ENCODE measurements at regions not wholly inside any gene's neighbourhood (a gene's known extent, or its start where the extent isn't known, plus 50 kb on each side); places are given as distances from the start of the nearest gene placed in this dataset.

DNA sequence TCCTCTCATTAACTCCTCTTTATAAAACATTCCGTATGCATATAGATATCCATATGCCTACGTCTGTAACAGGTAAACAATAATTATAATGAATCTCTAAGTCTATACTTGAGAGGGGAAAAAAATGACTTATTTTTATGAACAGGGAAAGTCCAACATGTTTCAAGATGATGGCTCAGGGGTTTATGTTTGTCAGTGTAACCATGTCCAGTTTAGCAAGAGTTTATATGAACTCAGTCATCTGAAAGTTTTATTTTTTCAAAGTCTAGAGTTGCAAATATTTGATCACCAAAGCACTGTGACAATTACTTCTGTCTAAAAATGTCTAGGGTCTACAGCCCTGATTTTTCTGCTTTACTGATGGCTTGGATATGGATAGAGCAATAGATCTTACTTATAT is 559.4 kb upstream of the KCNMB2 start:
- intact Hi-C loops (cut with micrococcal nuclease): no loop called here
- no peak for DNase-seq
- Mint-ChIP-seq H3K4me1 (ENCODE audit: low read depth) (peaks cover 6% of the 10 kb centered on the region), H3K9me3 (no peaks in the 10 kb centered on the region), H3K27me3 (ENCODE audit: low read depth) (no peaks in the 10 kb centered on the region), H3K36me3 (ENCODE audit: low read depth) (no peaks in the 10 kb centered on the region), H3K27ac (no peak overlapping the region), H3K4me3 (no peak overlapping the region)
- CTCF ChIA-PET: no interaction called here

DNA sequence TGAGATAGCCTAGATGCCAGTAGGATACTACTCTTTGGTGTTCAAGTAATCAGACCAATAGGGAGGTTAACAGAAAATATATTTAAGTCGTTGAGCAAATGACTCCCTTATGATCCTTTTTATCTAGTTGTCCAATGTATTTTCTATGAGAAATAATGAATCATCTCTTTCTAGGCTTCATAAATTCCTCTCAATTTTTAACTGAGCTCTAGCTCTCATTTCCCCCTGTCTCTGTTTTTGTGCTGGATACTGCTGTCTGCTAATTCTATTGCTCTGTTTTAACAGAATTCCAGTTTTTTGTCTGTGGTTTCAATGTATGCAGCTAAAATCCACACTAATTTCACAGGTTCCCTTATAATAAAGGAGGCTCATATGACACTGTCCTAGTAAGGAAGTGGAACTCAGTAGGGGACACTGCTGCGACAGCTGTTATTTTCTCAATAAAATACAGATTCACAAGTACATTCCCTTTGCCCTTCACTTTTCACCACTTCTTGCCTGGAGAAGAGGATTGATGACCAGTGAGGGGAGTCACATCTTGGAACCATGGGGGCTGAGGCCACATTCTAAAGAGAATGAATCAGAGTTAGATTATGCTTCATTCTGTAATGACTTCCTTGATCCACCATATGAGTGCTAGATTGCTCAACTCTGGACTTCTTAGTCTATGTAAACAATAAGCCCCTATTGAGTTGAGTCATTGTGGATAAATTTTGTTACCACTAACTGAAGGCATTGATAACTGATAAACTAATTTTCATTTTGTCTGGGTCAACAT is 558.7 kb upstream of the KCNMB2 start:
- intact Hi-C loops (cut with micrococcal nuclease): no loop called here
- Mint-ChIP-seq H3K27ac (no peak overlapping the region), H3K4me3 (no peak overlapping the region), H3K36me3 (ENCODE audit: low read depth) (no peaks in the 10 kb centered on the region), H3K27me3 (ENCODE audit: low read depth) (no peaks in the 10 kb centered on the region), H3K9me3 (no peaks in the 10 kb centered on the region), H3K4me1 (ENCODE audit: low read depth) (peaks cover 9% of the 10 kb centered on the region)
- CTCF ChIA-PET: no interaction called here
- DNase-seq: no peak

DNA sequence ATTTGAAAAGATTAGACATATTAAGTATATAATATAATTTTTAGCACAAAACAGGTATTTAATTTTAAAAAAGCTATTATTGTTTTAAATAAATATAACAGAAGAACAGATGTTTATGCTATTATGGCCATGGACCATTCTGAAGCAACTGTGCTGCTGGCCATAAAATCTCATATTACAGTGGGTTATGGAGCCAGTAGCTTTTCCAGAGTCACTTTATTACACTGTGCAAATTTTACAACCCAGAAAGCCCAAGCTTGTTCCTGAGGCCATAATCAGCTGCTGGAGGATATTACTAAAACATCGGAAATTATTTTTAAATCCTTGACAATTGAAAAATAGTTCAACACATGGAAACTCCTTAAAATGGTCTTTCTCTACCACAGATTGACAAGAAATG is 557.3 kb upstream of the KCNMB2 start:
- intact Hi-C loops (cut with micrococcal nuclease): no loop called here
- Mint-ChIP-seq H3K4me1 (ENCODE audit: low read depth) (peaks cover 9% of the 10 kb centered on the region), H3K27ac (no peak overlapping the region), H3K4me3 (no peak overlapping the region), H3K9me3 (no peaks in the 10 kb centered on the region), H3K27me3 (ENCODE audit: low read depth) (no peaks in the 10 kb centered on the region), H3K36me3 (ENCODE audit: low read depth) (no peaks in the 10 kb centered on the region)
- CTCF ChIA-PET: no interaction called here
- DNase-seq: no peak

DNA sequence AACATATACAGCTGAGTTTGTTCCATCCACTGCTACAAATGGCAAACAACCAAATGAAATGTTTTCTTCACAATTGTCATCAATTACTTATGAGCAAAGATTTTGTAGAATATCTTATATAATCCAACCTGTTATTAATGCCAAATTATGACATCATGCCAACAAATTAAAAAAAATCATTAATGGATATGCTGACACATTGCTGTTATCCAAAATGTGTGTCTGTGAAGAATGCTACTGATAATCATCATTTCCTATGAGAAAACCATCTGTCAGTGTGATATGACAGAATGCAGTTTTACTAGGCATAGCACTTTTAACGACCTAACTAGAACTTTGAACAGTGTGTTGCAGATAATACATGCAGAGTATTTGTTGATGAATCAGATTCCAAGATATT is 556.5 kb upstream of the KCNMB2 start:
- Mint-ChIP-seq H3K4me3 (no peak overlapping the region), H3K27ac (no peak overlapping the region), H3K9me3 (no peaks in the 10 kb centered on the region), H3K27me3 (ENCODE audit: low read depth) (no peaks in the 10 kb centered on the region), H3K4me1 (ENCODE audit: low read depth) (peaks cover 9% of the 10 kb centered on the region), H3K36me3 (ENCODE audit: low read depth) (no peaks in the 10 kb centered on the region)
- CTCF ChIA-PET: no interaction called here
- intact Hi-C loops (cut with micrococcal nuclease): no loop called here
- no peak for DNase-seq

DNA sequence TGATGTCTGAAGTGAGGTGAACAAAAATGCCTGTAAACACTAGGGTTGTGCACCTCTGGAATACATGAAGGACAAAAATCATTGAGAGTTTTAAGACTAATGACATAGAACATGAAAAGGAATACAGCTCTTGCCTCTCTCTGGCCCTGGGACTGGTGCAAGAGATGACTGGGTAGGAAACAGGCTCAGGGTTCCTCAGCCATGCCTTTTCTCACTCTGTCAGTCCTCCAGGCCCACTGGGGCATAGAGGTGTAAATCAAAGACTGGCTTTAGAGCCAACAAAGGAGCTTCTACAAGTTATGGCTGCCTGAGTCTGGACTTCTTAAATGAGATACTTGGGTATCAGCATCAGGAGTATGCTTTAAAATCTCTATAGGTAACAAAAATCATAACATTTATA is 554.7 kb upstream of the KCNMB2 start:
- intact Hi-C loops (cut with micrococcal nuclease): no loop called here
- peaks cover 9% of the 10 kb centered on the region for H3K4me1 Mint-ChIP-seq (ENCODE audit: low read depth)
- no peak overlapping the region for H3K27ac Mint-ChIP-seq
- no peaks in the 10 kb centered on the region for H3K27me3 Mint-ChIP-seq (ENCODE audit: low read depth)
- CTCF ChIA-PET: interaction anchor here (0.8 kb wide), 1 partner anchor 9 kb away, joined by 3 read pairs; no protein-coding TSS in a partner anchor
- H3K9me3 Mint-ChIP-seq: no peaks in the 10 kb centered on the region
- H3K36me3 Mint-ChIP-seq (ENCODE audit: low read depth): no peaks in the 10 kb centered on the region
- H3K4me3 Mint-ChIP-seq: no peak overlapping the region
- peak; percentile 7 for DNase-seq

DNA sequence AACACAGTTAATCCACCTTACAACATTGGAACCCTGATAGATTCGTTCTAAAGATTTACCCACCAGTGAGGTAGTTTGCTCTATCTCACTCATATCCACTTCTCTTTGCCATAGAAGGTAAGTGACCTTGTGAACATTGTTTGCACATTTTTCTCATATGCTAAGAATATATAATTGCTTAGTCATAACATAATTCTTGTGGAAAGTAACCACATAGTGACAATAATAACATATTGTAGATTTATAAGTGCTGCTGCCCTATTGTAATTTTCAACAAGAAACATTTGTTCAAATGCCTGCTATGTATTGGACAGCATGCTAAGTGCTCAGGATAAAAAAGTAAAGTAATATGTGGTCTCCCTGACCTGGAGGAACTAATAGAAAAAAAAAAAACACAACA is 554.2 kb upstream of the KCNMB2 start:
- Mint-ChIP-seq H3K27ac (no peak overlapping the region), H3K4me3 (no peak overlapping the region), H3K9me3 (no peaks in the 10 kb centered on the region), H3K36me3 (ENCODE audit: low read depth) (no peaks in the 10 kb centered on the region), H3K27me3 (ENCODE audit: low read depth) (no peaks in the 10 kb centered on the region), H3K4me1 (ENCODE audit: low read depth) (peaks cover 9% of the 10 kb centered on the region)
- no peak for DNase-seq
- CTCF ChIA-PET: no interaction called here
- intact Hi-C loops (cut with micrococcal nuclease): no loop called here

DNA sequence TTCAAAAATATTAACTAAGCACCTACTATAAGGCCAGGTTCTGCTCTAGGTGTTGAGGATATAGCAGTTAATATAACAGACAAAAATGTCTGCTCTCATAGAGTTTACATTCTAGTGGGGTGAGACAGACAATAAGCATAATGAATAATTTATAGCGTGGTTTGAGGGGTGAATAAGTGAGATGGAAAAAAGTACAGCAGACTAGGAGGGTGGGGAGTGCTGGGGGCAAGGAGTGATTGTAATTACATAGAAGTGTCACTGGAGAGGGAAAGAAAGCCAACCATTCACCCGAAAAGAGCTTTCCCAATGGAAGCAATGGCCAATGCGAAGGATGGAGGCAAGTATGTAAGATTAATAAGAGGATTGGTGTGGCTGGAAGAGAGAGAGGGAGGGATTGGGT is 552.9 kb upstream of the KCNMB2 start:
- intact Hi-C loops (cut with micrococcal nuclease): no loop called here
- Mint-ChIP-seq H3K27ac (no peak overlapping the region), H3K4me3 (no peak overlapping the region), H3K4me1 (ENCODE audit: low read depth) (peaks cover 9% of the 10 kb centered on the region), H3K9me3 (no peaks in the 10 kb centered on the region), H3K27me3 (ENCODE audit: low read depth) (no peaks in the 10 kb centered on the region), H3K36me3 (ENCODE audit: low read depth) (no peaks in the 10 kb centered on the region)
- DNase-seq: no peak
- CTCF ChIA-PET: no interaction called here

DNA sequence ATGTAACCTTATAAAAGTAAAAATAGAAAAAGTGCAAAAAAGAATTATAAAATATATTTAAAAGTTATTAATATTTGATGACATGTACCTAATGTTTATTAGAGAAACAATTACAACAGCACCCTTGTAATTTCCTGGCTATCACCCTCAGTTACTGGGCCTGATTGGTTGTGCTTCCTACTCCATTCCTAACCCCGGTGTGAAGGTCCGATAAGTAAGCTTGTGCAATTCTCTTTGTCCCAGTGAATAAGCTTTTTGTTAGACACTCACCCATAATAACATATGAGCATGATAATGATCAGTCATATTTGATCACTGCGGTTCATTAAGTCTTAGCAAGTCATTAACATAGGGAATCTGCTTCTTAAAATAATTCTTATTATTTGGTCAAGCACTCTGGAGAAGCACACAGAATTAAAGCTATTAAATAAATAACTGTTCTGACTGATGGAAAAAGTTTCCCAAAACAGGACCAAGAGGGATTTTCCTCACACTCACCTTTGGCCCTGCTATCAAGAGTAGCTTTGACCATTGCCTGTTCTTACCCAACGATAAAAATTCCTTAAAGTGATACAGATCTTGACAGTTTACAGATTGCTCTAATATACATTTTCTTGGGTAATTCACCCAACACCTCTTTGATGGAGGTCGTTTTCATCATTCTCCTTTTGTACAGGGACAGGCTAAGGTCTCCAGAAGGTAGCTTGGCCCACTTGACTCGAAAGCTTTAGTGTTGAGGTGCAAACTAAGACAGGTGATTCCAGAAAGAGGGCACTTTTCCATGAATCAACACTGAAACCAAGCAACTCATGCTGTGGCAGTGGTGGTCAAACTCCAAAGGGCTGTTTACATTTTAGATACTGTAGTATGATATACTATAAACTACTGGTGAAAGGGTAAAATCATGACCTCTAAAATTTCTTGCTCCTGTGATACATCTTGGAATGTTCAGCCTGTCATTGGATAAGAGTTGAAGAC is 543.0 kb upstream of the KCNMB2 start:
- H3K4me3 Mint-ChIP-seq: no peak overlapping the region
- H3K9me3 Mint-ChIP-seq: no peaks in the 10 kb centered on the region
- H3K27me3 Mint-ChIP-seq (ENCODE audit: low read depth): no peaks in the 10 kb centered on the region
- no peaks in the 10 kb centered on the region for H3K36me3 Mint-ChIP-seq (ENCODE audit: low read depth)
- CTCF ChIA-PET: no interaction called here
- no peak overlapping the region for H3K27ac Mint-ChIP-seq
- H3K4me1 Mint-ChIP-seq (ENCODE audit: low read depth): peaks cover 30% of the 10 kb centered on the region
- intact Hi-C loops (cut with micrococcal nuclease): no loop called here
- DNase-seq: no peak

DNA sequence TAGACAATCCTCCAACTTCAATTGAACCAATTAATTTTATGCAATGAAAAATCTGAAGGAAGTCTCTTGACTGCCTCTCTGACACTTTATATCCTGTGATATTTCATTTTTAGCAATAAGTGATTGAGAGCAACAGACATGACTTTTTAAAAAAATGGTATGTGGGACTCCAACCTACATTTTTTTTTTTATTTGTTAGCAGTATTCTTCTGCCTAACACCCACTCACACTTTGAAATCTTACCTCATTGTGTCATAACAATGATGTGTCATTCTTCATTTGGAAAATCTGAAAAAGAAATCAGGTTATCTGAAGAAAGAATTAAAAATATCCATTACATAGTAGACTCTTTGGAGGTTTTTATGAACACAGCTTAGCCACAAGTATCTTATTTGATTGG is 541.3 kb upstream of the KCNMB2 start:
- H3K36me3 Mint-ChIP-seq (ENCODE audit: low read depth): peaks cover 7% of the 10 kb centered on the region
- H3K4me3 Mint-ChIP-seq: no peak overlapping the region
- intact Hi-C loops (cut with micrococcal nuclease): loop anchor here (1.0 to 5.0 kb wide), 4 partner anchors 8 to 568 kb away; no protein-coding TSS in a partner anchor
- peak overlapping the region; percentile 67 for H3K27ac Mint-ChIP-seq
- H3K4me1 Mint-ChIP-seq (ENCODE audit: low read depth): peaks cover 30% of the 10 kb centered on the region
- peaks cover 7% of the 10 kb centered on the region for H3K9me3 Mint-ChIP-seq
- CTCF ChIA-PET: no interaction called here
- no peaks in the 10 kb centered on the region for H3K27me3 Mint-ChIP-seq (ENCODE audit: low read depth)
- DNase-seq: no peak

DNA sequence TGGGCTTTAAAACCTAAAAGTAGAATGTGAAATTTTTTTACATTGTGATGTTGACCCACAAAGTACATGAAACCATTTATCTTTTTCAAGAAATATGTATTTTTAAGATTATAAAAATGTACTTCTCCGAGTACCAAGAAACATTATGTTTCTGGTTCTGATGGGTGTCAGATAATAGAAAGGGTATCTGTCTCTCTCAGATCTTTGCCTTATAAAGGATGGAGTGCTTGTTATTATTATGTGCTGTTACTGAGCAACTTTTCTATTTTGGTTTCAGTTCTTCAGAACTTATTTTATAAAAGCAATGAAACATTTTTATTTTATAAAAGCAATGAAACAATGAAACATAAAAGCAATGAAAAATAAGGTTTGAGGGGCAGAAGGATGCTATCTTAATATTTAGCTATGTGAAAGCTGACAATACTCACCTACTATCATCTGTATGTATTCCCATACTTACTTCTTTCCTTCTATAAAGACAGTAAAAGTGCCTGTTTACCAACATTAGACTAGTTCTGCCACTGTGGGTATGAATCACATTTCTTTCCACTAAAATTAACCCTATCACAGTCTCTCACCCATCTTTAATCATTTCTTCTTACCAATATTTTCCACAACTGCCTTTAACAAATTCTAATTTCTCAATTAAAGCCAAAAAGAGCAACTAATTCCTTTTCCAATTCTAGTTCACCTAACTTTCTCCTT is 540.7 kb upstream of the KCNMB2 start:
- no peak for DNase-seq
- Mint-ChIP-seq H3K4me3 (no peak overlapping the region), H3K9me3 (peaks cover 10% of the 10 kb centered on the region), H3K36me3 (ENCODE audit: low read depth) (peaks cover 9% of the 10 kb centered on the region), H3K4me1 (ENCODE audit: low read depth) (peaks cover 30% of the 10 kb centered on the region), H3K27me3 (ENCODE audit: low read depth) (no peaks in the 10 kb centered on the region), H3K27ac (peak overlapping the region; percentile 67)
- CTCF ChIA-PET: no interaction called here
- intact Hi-C loops (cut with micrococcal nuclease): loop anchor here (1.0 to 5.0 kb wide), 4 partner anchors 8 to 569 kb away; no protein-coding TSS in a partner anchor

DNA sequence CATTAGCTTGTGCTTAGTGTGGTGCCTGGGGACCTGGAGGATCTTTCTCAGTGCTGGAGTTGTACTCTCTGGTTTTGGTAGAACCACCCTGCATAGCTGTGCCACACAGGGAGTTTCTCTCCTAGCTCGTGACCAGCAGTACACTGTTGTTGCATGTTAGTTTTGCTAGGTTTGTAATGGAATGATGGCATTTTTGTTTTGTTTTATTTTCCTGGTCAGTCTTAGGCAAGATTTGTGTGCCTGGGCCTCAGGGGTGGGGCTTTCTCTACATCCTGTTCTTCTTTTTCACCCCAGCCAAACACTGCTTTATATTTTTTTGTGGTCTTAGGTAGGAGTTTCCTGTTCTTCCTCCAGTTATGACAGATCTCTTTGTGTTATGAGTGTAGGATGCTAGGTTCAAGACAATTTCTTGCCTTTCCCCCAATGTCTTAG is 534.5 kb upstream of the KCNMB2 start:
- no peak overlapping the region for H3K4me3 Mint-ChIP-seq
- CTCF ChIA-PET: interaction anchor here (0.6 to 0.7 kb wide), 2 partner anchors 148 to 595 kb away, joined by 3 read pairs; no protein-coding TSS in a partner anchor
- intact Hi-C loops (cut with micrococcal nuclease): loop anchor here (1.0 to 10.0 kb wide), 10 partner anchors 57 to 944 kb away; no protein-coding TSS in a partner anchor
- peak; percentile 59 for DNase-seq
- H3K4me1 Mint-ChIP-seq (ENCODE audit: low read depth): peaks cover 63% of the 10 kb centered on the region
- peak overlapping the region; percentile 80 for H3K27ac Mint-ChIP-seq
- no peaks in the 10 kb centered on the region for H3K27me3 Mint-ChIP-seq (ENCODE audit: low read depth)
- peaks cover 14% of the 10 kb centered on the region for H3K9me3 Mint-ChIP-seq
- peaks cover 20% of the 10 kb centered on the region for H3K36me3 Mint-ChIP-seq (ENCODE audit: low read depth)

DNA sequence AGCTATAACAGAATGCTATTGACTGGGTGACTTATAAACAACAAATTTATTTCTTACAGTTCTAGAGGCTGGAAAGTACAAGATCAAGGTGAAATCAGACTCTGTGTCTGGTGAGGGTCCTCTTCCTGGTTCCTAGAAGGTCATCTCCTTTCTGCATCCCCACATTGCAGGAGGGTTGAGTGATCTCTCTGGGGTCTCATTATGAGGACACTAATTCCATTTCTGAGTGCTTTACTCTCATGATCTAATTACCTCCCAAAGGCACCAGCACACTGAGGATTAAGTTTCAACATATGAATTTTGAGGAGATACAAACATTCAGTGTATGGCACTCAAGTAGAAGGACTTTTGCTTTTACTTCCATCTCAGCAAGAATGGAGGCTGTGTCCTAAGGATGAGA is 534.1 kb upstream of the KCNMB2 start:
- no peak for DNase-seq
- CTCF ChIA-PET: interaction anchor here (0.6 to 0.7 kb wide), 3 partner anchors 95 to 596 kb away, joined by 3 read pairs; no protein-coding TSS in a partner anchor
- H3K27me3 Mint-ChIP-seq (ENCODE audit: low read depth): no peaks in the 10 kb centered on the region
- intact Hi-C loops (cut with micrococcal nuclease): loop anchor here (1.0 to 10.0 kb wide), 8 partner anchors 83 to 945 kb away; no protein-coding TSS in a partner anchor
- peaks cover 20% of the 10 kb centered on the region for H3K36me3 Mint-ChIP-seq (ENCODE audit: low read depth)
- H3K27ac Mint-ChIP-seq: peak overlapping the region; percentile 80
- no peak overlapping the region for H3K4me3 Mint-ChIP-seq
- H3K4me1 Mint-ChIP-seq (ENCODE audit: low read depth): peaks cover 60% of the 10 kb centered on the region
- peaks cover 14% of the 10 kb centered on the region for H3K9me3 Mint-ChIP-seq
